NB4 (cell line): ENCODE measurements at regions not wholly inside any gene's neighbourhood (a gene's known extent, or its start where the extent isn't known, plus 50 kb on each side); places are given as distances from the start of the nearest gene placed in this dataset.

Experiments
- CTCF ChIP-seq: IDR thresholded peaks from one replicate; pipeline ENCODE4 v1.5.1; 2012; ENCODE audit warnings: low read depth, low read length
- MYC ChIP-seq: IDR thresholded peaks from 2 replicates; pipeline ENCODE4 v1.6.1; 2011; ENCODE audit warnings: low read depth, low read length

- TF ChIP-seq CTCF (no peak), MYC (no peak)
Measured at GRCh38 chr9:2424619-2425033, 197.0 kb upstream of the VLDLR start.
